Muscle of leg (tissue), 3 donors: ENCODE measurements at regions not wholly inside any gene's neighbourhood (a gene's known extent, or its start where the extent isn't known, plus 50 kb on each side); places are given as distances from the start of the nearest gene placed in this dataset.

Source experiments
- DNase-seq: peaks from one replicate; pipeline ENCODE4 v3.0.0; 2013
- H3K27ac ChIP-seq: one replicate; pipeline ENCODE4 v1.5.1; 2013; ENCODE audit warnings: mild to moderate bottlenecking, low read length, control low read depth
- H3K27me3 ChIP-seq: one replicate; pipeline ENCODE4 v1.6.1; 2013; ENCODE audit warnings: low read length; ENCODE audit not compliant: control insufficient read depth, insufficient read depth
- H3K36me3 ChIP-seq: one replicate; pipeline ENCODE4 v1.6.1; 2013; ENCODE audit warnings: low read length; ENCODE audit not compliant: control insufficient read depth, insufficient read depth
- H3K4me1 ChIP-seq: one replicate; pipeline ENCODE4 v1.6.1; 2013; ENCODE audit warnings: low read length; ENCODE audit not compliant: control insufficient read depth, insufficient read depth
- H3K4me3 ChIP-seq: one replicate; pipeline ENCODE4 v1.5.1; 2013; ENCODE audit warnings: low read length, control low read depth
- H3K9me3 ChIP-seq: replicated peaks from 2 replicates; pipeline ENCODE4 v1.6.1; 2013; ENCODE audit warnings: low read depth, low read length; ENCODE audit not compliant: control insufficient read depth
- WGBS: methylation state at CpG from one replicate; pipeline ENCODE4 v1.1.5; 2013; ENCODE audit warnings: missing lambda C conversion rate; ENCODE audit not compliant: insufficient coverage; 5-methylcytosine and 5-hydroxymethylcytosine counted together

DNA sequence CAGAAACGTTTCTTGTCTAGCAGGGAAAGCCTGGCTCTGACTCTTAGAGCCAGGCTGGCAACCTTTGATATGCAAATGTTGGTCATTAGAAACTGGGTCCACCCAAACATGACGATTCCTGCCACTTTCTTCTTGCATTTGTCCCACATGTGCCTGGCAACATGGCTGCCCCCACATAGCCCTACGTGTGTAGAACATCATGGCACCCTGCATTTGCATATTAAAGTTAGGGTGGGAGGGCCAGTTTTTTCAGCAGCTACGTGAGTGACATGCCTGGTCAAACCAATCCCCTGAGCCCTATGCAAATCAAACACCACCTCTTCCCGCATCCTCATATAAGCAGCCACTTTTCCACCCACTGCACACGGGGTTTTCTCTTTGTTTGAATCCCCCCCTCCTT, 95.0 kb downstream of the LIG4 start:
- no peak overlapping the region for H3K27ac ChIP-seq
- no peak for DNase-seq
- H3K27me3 ChIP-seq = no peaks in the 10 kb centered on the region
- H3K4me1 ChIP-seq = no peaks in the 10 kb centered on the region
- 60% methylated on average over 4 of the region's 6 CpGs for WGBS
- no peak overlapping the region for H3K4me3 ChIP-seq
- H3K36me3 ChIP-seq = no peaks in the 10 kb centered on the region
- no peaks in the 10 kb centered on the region for H3K9me3 ChIP-seq

GRCh38 chr13:108115738-108116137, 99.6 kb downstream of the LIG4 start:
- H3K27me3 ChIP-seq = no peaks in the 10 kb centered on the region
- no peaks in the 10 kb centered on the region for H3K4me1 ChIP-seq
- no peak for DNase-seq
- no peak overlapping the region for H3K4me3 ChIP-seq
- H3K36me3 ChIP-seq = no peaks in the 10 kb centered on the region
- no peak overlapping the region for H3K27ac ChIP-seq
- no peaks in the 10 kb centered on the region for H3K9me3 ChIP-seq
- WGBS = 44% methylated on average over 1 of the region's 1 CpG

DNA sequence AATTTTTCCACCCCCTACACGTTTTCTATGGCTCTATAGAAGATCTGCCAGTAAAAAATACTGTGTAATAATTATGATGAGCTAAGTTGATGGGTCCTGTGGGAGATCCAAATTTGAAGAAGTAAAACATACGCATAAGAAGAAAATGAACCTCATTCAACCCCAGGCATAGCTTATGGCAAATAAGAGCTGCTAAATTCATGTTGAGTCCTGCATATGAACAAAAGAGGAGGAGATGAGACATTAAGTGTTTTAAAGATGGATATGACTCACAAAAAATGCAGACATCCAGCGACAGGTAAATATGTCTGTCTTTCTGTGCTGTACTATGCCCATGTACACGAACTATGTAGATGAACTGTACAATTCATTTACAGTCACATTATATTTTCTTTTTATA, 101.9 kb downstream of the LIG4 start:
- no peak overlapping the region for H3K27ac ChIP-seq
- no peak overlapping the region for H3K4me3 ChIP-seq
- DNase-seq = no peak
- no peaks in the 10 kb centered on the region for H3K36me3 ChIP-seq
- H3K4me1 ChIP-seq = no peaks in the 10 kb centered on the region
- no peaks in the 10 kb centered on the region for H3K9me3 ChIP-seq
- WGBS = no CpG with 5 or more reads among the region's 4 CpGs
- no peaks in the 10 kb centered on the region for H3K27me3 ChIP-seq

DNA sequence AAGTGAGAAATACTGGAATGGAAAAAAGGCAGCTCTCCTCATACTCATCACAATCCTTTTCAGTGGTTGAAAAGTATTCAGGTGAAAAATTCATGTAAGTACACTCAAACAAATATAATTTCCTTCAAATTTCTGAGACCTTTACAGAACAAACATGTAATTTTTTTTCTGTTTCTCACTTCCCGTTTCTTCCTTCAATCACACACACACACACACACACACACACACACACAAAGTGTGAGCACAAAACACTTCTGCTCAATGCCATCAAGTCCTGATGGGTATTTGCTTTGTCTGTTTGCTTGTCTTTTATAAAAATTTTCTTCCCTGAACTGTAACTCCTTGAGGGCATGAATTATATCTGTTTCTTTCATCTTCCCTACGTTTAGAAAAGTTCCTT, 110.6 kb downstream of the LIG4 start:
- no CpG with 5 or more reads among the region's 2 CpGs for WGBS
- Histone ChIP-seq H3K9me3 (no peaks in the 10 kb centered on the region), H3K4me3 (no peak overlapping the region), H3K36me3 (no peaks in the 10 kb centered on the region), H3K27ac (no peak overlapping the region), H3K4me1 (no peaks in the 10 kb centered on the region), H3K27me3 (no peaks in the 10 kb centered on the region)
- no peak for DNase-seq

DNA sequence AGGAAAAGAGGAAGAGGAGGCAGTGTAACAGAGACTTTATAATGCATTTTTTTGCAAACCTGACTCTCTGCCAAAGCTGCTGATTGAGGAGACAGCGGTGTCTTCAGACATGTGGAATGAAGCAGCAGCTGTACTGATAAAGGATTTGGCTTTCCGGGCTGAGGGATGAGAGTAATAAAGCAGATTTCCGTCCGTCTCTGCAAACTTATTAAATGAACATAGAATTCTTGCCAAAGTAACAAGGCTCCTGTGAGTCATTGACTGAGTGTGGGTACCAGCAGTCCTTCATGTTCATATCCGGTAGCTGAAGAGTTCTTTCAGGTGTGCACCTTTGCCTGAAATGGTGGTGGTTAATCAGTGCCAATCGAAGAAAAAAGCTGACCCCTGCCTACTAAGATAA, 112.6 kb downstream of the LIG4 start:
- no peaks in the 10 kb centered on the region for H3K27me3 ChIP-seq
- H3K4me3 ChIP-seq = no peak overlapping the region

GRCh38 chr13:108096301-108096915, 118.9 kb downstream of the LIG4 start:
- 69% methylated on average over 2 of the region's 5 CpGs for WGBS
- H3K4me1 ChIP-seq = no peaks in the 10 kb centered on the region
- no peaks in the 10 kb centered on the region for H3K36me3 ChIP-seq
- no peak overlapping the region for H3K4me3 ChIP-seq
- no peak overlapping the region for H3K27ac ChIP-seq
- H3K9me3 ChIP-seq = no peaks in the 10 kb centered on the region
- no peak for DNase-seq
- H3K27me3 ChIP-seq = no peaks in the 10 kb centered on the region

More for the DNA sequence above, 112.6 kb downstream of the LIG4 start:
- Histone ChIP-seq H3K27ac (no peak overlapping the region), H3K4me1 (no peaks in the 10 kb centered on the region), H3K9me3 (no peaks in the 10 kb centered on the region), H3K36me3 (no peaks in the 10 kb centered on the region)
- 90% methylated on average over 2 of the region's 6 CpGs for WGBS
- no peak for DNase-seq

- Histone ChIP-seq H3K27me3 (no peaks in the 10 kb centered on the region), H3K36me3 (no peaks in the 10 kb centered on the region), H3K27ac (no peak overlapping the region), H3K9me3 (no peaks in the 10 kb centered on the region), H3K4me3 (no peak overlapping the region), H3K4me1 (no peaks in the 10 kb centered on the region)
- WGBS = 33% methylated on average over 1 of the region's 2 CpGs
- no peak for DNase-seq
Observed at GRCh38 chr13:108095036-108095435, 120.3 kb downstream of the LIG4 start.

DNA sequence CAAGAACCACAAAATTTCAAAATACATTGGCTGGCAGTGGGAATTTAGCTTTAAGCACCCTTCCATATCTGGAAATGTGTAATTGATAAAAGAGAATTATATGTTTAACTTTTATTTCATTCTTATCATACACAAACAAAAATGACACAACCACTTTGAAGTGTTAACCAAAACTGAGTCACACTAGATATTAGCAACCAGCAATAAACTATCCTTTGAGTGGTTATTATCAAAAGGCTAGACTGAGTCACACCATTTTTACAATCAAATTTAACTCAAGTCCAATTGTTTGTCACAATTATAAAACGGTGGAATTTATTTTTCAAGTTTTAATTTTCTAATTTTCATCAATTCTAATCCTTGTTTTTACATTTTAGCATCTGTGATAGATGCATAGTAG, 121.7 kb downstream of the LIG4 start:
- no peaks in the 10 kb centered on the region for H3K4me1 ChIP-seq
- H3K27ac ChIP-seq = no peak overlapping the region
- no peaks in the 10 kb centered on the region for H3K27me3 ChIP-seq
- no peaks in the 10 kb centered on the region for H3K9me3 ChIP-seq
- H3K4me3 ChIP-seq = no peak overlapping the region
- no peaks in the 10 kb centered on the region for H3K36me3 ChIP-seq
- DNase-seq = no peak
- no CpG with 5 or more reads among the region's 1 CpG for WGBS

GRCh38 chr13:108087810-108088209, 127.5 kb downstream of the LIG4 start:
- H3K36me3 ChIP-seq = no peaks in the 10 kb centered on the region
- no peaks in the 10 kb centered on the region for H3K4me1 ChIP-seq
- H3K27ac ChIP-seq = no peak overlapping the region
- H3K27me3 ChIP-seq = no peaks in the 10 kb centered on the region
- peak; percentile 3 for DNase-seq
- WGBS = no CpG with 5 or more reads among the region's 3 CpGs
- H3K9me3 ChIP-seq = no peaks in the 10 kb centered on the region
- no peak overlapping the region for H3K4me3 ChIP-seq

GRCh38 chr13:108086678-108087077, 128.7 kb downstream of the LIG4 start:
- Histone ChIP-seq H3K4me3 (no peak overlapping the region), H3K27ac (no peak overlapping the region), H3K4me1 (no peaks in the 10 kb centered on the region), H3K36me3 (no peaks in the 10 kb centered on the region), H3K9me3 (no peaks in the 10 kb centered on the region), H3K27me3 (no peaks in the 10 kb centered on the region)
- 40% methylated on average over 2 of the region's 2 CpGs for WGBS
- no peak for DNase-seq

GRCh38 chr13:108084840-108085239, 130.5 kb downstream of the LIG4 start:
- Histone ChIP-seq H3K4me1 (no peaks in the 10 kb centered on the region), H3K27ac (no peak overlapping the region), H3K27me3 (no peaks in the 10 kb centered on the region), H3K4me3 (no peak overlapping the region), H3K9me3 (no peaks in the 10 kb centered on the region), H3K36me3 (no peaks in the 10 kb centered on the region)
- WGBS = 71% methylated on average over 2 of the region's 3 CpGs
- DNase-seq = no peak
